SK-N-SH (cell line): ENCODE measurements at regions not wholly inside any gene's neighbourhood (a gene's known extent, or its start where the extent isn't known, plus 50 kb on each side); places are given as distances from the start of the nearest gene placed in this dataset.

Experiments
- CTCF ChIA-PET: fragments of 300-600, 350-600 bp; formaldehyde crosslinking; extraction: SDS; loops from one replicate; lab custom pipeline; 2021; lab: Yijun Ruan, JAX
- POLR2A ChIA-PET: fragments of 350-600 bp; sonication (Branson Sonifier 250); formaldehyde crosslinking; extraction: SDS; loops from one replicate; lab custom pipeline; 2020; ENCODE audit warnings: antibody characterized with exemption, inconsistent platforms; lab: Yijun Ruan, JAX
- DNase-seq: peaks from one replicate; pipeline ENCODE4 v3.0.0; 2012
- H2AFZ ChIP-seq: fragments of 200-600 bp; sonication (generic); 2 replicates; pipeline ENCODE4 v1.8.1; 2016; ENCODE audit warnings: antibody characterized with exemption, mild to moderate bottlenecking, low read depth
- H3F3A ChIP-seq: fragments of 200-600 bp; sonication (generic); replicated peaks from 2 replicates; pipeline ENCODE3; 2016; ENCODE audit warnings: antibody characterized with exemption, mild to moderate bottlenecking; ENCODE audit not compliant: insufficient read depth
- H3K27ac ChIP-seq, 2 experiments: fragments of 200-500 bp in 1 of 2; fragments of 200-600 bp in 1 of 2; sonication (Bioruptor generic) in 1 of 2; sonication (generic), shearing (Covaris generic) in 1 of 2; 2 replicates each; pipeline versions ENCODE4 v1.5.1 to v1.6.1; 2014 to 2016; ENCODE audit warnings: low read depth in 2 of 2, inconsistent platforms in 1 of 2, low read length in 1 of 2, mild to moderate bottlenecking in 1 of 2, mixed read lengths in 1 of 2
- H3K27me3 ChIP-seq: fragments of 200-600 bp; sonication (generic), shearing (Covaris generic); 2 replicates; pipeline ENCODE4 v1.6.1; 2016; ENCODE audit warnings: mixed run types; ENCODE audit not compliant: insufficient read depth
- H3K36me3 ChIP-seq, 2 experiments: fragments of 200-500 bp in 1 of 2; fragments of 200-600 bp in 1 of 2; sonication (Bioruptor generic) in 1 of 2; sonication (generic) in 1 of 2; replicated peaks in 1 of 2; 2 replicates each; pipeline versions ENCODE3 to v1.5.1; 2014 to 2016; ENCODE audit warnings: low read length in 1 of 2, mild to moderate bottlenecking in 1 of 2; ENCODE audit not compliant: insufficient read depth in 2 of 2, control insufficient read depth in 1 of 2
- H3K4me1 ChIP-seq, 2 experiments: fragments of 200-500 bp in 1 of 2; fragments of 200-600 bp in 1 of 2; sonication (Bioruptor generic) in 1 of 2; sonication (generic), shearing (Covaris generic) in 1 of 2; 2 replicates each; pipeline versions ENCODE4 v1.5.1 to v1.6.1; 2014 to 2016; ENCODE audit warnings: low read depth in 1 of 2, low read length in 1 of 2, mixed run types in 1 of 2; ENCODE audit not compliant: insufficient read depth in 2 of 2, control insufficient read depth in 1 of 2
- H3K4me2 ChIP-seq: fragments of 200-600 bp; sonication (generic), shearing (Covaris generic); 2 replicates; pipeline ENCODE4 v1.6.1; 2017; ENCODE audit warnings: mixed run types
- H3K4me3 ChIP-seq, 2 experiments: fragments of 200-500 bp in 1 of 2; fragments of 200-600 bp in 1 of 2; sonication (Bioruptor generic) in 1 of 2; sonication (generic), shearing (Covaris generic) in 1 of 2; 2 replicates each; pipeline versions ENCODE4 v1.5.1 to v1.8.1; 2014 to 2016; ENCODE audit warnings: low read depth in 2 of 2, inconsistent platforms in 1 of 2, low read length in 1 of 2, mild to moderate bottlenecking in 1 of 2, mixed read lengths in 1 of 2, moderate library complexity in 1 of 2
- H3K79me2 ChIP-seq: fragments of 200-600 bp; sonication (generic); 2 replicates; pipeline ENCODE4 v1.8.1; 2017; ENCODE audit warnings: mild to moderate bottlenecking; ENCODE audit not compliant: insufficient read depth
- H3K9ac ChIP-seq: fragments of 200-600 bp; sonication (generic); 2 replicates; pipeline ENCODE4 v1.6.1; 2017; ENCODE audit warnings: mixed run types
- H3K9me2 ChIP-seq: fragments of 200-600 bp; sonication (generic); 2 replicates; pipeline ENCODE4 v1.6.1; 2017; ENCODE audit warnings: mixed run types
- H3K9me3 ChIP-seq: fragments of 200-600 bp; sonication (generic); 2 replicates; pipeline ENCODE4 v1.6.1; 2017; ENCODE audit warnings: mixed run types, mild to moderate bottlenecking, moderate library complexity
- H4K20me1 ChIP-seq: fragments of 200-600 bp; sonication (generic); 2 replicates; pipeline ENCODE4 v1.6.1; 2017; ENCODE audit warnings: mild to moderate bottlenecking, mixed run types; ENCODE audit not compliant: insufficient read depth
- CHD2 ChIP-seq: fragments of 150-350 bp; IDR thresholded peaks from 2 replicates; pipeline ENCODE4 v1.6.1; 2018; ENCODE audit warnings: low read length; ENCODE audit not compliant: partially characterized antibody
- EZH2phosphoT487 ChIP-seq: fragments of 200-600 bp; sonication (generic); IDR thresholded peaks from 2 replicates; pipeline ENCODE4 v1.6.1; 2017; ENCODE audit warnings: low read depth, mixed run types, mild to moderate bottlenecking, antibody characterized with exemption, moderate library complexity, borderline replicate concordance
- FOXJ3 ChIP-seq: sonication (generic); formaldehyde crosslinking; IDR thresholded peaks from 2 replicates; pipeline ENCODE4 v1.5.1; 2020; ENCODE audit warnings: mild to moderate bottlenecking, missing genetic modification reagents
- JUND ChIP-seq: IDR thresholded peaks from 2 replicates; pipeline ENCODE4 v1.4.0; 2012
- MEF2A ChIP-seq: IDR thresholded peaks from 2 replicates; pipeline ENCODE4 v1.4.0; 2012; ENCODE audit warnings: low read depth, borderline replicate concordance
- NRF1 ChIP-seq: IDR thresholded peaks from 2 replicates; pipeline ENCODE4 v1.6.1; 2012; ENCODE audit warnings: low read depth, mild to moderate bottlenecking, low read length
- PBX3 ChIP-seq: IDR thresholded peaks from 2 replicates; pipeline ENCODE4; 2012
- RXRA ChIP-seq: IDR thresholded peaks from 2 replicates; pipeline ENCODE4 v1.4.0; 2012; ENCODE audit warnings: low read depth, mild to moderate bottlenecking, borderline replicate concordance
- SIN3A ChIP-seq: IDR thresholded peaks from 2 replicates; pipeline ENCODE4 v1.6.1; 2012; ENCODE audit warnings: low read depth, mild to moderate bottlenecking, low read length, moderate library complexity, borderline replicate concordance
- TAF1 ChIP-seq: IDR thresholded peaks from 2 replicates; pipeline ENCODE4 v1.6.1; 2012; ENCODE audit warnings: low read depth, mild to moderate bottlenecking, low read length, moderate library complexity, borderline replicate concordance
- TCF12 ChIP-seq: IDR thresholded peaks from 2 replicates; pipeline ENCODE4 v1.4.0; 2012
- USF1 ChIP-seq: IDR thresholded peaks from 2 replicates; pipeline ENCODE4 v1.4.0; 2012; ENCODE audit warnings: low read depth, borderline replicate concordance
- YY1 ChIP-seq: IDR thresholded peaks from 2 replicates; pipeline ENCODE4 v1.4.0; 2012; ENCODE audit warnings: low read depth, mild to moderate bottlenecking
- WGBS: methylation state at CpG from one replicate; pipeline ENCODE4 v1.1.6; 2017; ENCODE audit warnings: low lambda C conversion rate; 5-methylcytosine and 5-hydroxymethylcytosine counted together
- TF ChIP-seq, protein P1 (sequence below): IDR thresholded peaks from 2 replicates; pipeline ENCODE4 v1.4.0; 2012; ENCODE audit warnings: low read depth
- TF ChIP-seq, protein P2 (sequence below): IDR thresholded peaks from 2 replicates; pipeline ENCODE4 v1.6.1; 2012; ENCODE audit warnings: mild to moderate bottlenecking, low read depth, low read length, moderate library complexity
- TF ChIP-seq, protein P3 (sequence below): IDR thresholded peaks from 2 replicates; pipeline ENCODE4 v1.4.0; 2012; ENCODE audit warnings: low read depth, borderline replicate concordance

GRCh38 chr9:18167733-18168132, 306.2 kb upstream of the ADAMTSL1 start:
- no peaks in the 10 kb centered on the region for H3K9me3 ChIP-seq
- no peak overlapping the region for H2AFZ ChIP-seq
- no peak overlapping the region for H3K9ac ChIP-seq
- H3K36me3 ChIP-seq = no peaks in the 10 kb centered on the region
- WGBS = 59% methylated on average over 1 of the region's 1 CpG
- ChIA-PET POLR2A (no interaction called here), CTCF (no interaction called here)
- no peaks in the 10 kb centered on the region for H3K79me2 ChIP-seq
- H3K27ac ChIP-seq = no peak overlapping the region
- no peaks in the 10 kb centered on the region for H3F3A ChIP-seq
- TF ChIP-seq, protein P1, sequence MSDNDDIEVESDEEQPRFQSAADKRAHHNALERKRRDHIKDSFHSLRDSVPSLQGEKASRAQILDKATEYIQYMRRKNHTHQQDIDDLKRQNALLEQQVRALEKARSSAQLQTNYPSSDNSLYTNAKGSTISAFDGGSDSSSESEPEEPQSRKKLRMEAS = no peak
- TF ChIP-seq PBX3 (no peak), CHD2 (no peak), USF1 (no peak), NRF1 (no peak), FOXJ3 (no peak), TCF12 (no peak), YY1 (no peak), EZH2phosphoT487 (no peak), SIN3A (no peak), RXRA (no peak), TAF1 (no peak), MEF2A (no peak), JUND (no peak)
- TF ChIP-seq, protein P2, sequence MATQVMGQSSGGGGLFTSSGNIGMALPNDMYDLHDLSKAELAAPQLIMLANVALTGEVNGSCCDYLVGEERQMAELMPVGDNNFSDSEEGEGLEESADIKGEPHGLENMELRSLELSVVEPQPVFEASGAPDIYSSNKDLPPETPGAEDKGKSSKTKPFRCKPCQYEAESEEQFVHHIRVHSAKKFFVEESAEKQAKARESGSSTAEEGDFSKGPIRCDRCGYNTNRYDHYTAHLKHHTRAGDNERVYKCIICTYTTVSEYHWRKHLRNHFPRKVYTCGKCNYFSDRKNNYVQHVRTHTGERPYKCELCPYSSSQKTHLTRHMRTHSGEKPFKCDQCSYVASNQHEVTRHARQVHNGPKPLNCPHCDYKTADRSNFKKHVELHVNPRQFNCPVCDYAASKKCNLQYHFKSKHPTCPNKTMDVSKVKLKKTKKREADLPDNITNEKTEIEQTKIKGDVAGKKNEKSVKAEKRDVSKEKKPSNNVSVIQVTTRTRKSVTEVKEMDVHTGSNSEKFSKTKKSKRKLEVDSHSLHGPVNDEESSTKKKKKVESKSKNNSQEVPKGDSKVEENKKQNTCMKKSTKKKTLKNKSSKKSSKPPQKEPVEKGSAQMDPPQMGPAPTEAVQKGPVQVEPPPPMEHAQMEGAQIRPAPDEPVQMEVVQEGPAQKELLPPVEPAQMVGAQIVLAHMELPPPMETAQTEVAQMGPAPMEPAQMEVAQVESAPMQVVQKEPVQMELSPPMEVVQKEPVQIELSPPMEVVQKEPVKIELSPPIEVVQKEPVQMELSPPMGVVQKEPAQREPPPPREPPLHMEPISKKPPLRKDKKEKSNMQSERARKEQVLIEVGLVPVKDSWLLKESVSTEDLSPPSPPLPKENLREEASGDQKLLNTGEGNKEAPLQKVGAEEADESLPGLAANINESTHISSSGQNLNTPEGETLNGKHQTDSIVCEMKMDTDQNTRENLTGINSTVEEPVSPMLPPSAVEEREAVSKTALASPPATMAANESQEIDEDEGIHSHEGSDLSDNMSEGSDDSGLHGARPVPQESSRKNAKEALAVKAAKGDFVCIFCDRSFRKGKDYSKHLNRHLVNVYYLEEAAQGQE = no peak
- TF ChIP-seq, protein P3, sequence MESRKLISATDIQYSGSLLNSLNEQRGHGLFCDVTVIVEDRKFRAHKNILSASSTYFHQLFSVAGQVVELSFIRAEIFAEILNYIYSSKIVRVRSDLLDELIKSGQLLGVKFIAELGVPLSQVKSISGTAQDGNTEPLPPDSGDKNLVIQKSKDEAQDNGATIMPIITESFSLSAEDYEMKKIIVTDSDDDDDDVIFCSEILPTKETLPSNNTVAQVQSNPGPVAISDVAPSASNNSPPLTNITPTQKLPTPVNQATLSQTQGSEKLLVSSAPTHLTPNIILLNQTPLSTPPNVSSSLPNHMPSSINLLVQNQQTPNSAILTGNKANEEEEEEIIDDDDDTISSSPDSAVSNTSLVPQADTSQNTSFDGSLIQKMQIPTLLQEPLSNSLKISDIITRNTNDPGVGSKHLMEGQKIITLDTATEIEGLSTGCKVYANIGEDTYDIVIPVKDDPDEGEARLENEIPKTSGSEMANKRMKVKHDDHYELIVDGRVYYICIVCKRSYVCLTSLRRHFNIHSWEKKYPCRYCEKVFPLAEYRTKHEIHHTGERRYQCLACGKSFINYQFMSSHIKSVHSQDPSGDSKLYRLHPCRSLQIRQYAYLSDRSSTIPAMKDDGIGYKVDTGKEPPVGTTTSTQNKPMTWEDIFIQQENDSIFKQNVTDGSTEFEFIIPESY = no peak
- H3K4me2 ChIP-seq = no peak overlapping the region
- peaks cover 10% of the 10 kb centered on the region; the same call in 1 of the 2 replicates for H3K27me3 ChIP-seq
- H3K4me1 ChIP-seq = no peaks in the 10 kb centered on the region
- DNase-seq = no peak
- no peak overlapping the region for H3K4me3 ChIP-seq
- H4K20me1 ChIP-seq = no peaks in the 10 kb centered on the region
- H3K9me2 ChIP-seq = no peaks in the 10 kb centered on the region
